ENCODE measurements at regions not wholly inside any gene's neighbourhood (a gene's known extent, or its start where the extent isn't known, plus 50 kb on each side); places are given as distances from the start of the nearest gene placed in this dataset.

- TF ChIP-seq, protein P1, sequence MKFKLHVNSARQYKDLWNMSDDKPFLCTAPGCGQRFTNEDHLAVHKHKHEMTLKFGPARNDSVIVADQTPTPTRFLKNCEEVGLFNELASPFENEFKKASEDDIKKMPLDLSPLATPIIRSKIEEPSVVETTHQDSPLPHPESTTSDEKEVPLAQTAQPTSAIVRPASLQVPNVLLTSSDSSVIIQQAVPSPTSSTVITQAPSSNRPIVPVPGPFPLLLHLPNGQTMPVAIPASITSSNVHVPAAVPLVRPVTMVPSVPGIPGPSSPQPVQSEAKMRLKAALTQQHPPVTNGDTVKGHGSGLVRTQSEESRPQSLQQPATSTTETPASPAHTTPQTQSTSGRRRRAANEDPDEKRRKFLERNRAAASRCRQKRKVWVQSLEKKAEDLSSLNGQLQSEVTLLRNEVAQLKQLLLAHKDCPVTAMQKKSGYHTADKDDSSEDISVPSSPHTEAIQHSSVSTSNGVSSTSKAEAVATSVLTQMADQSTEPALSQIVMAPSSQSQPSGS (IDR thresholded peaks at IDR 0.05; ENCODE audit: low read length) = no peak
- TF ChIP-seq EZH2 (IDR thresholded peaks at IDR 0.05; ENCODE audit: low read depth, low read length, severe bottlenecking) (no peak), MAX (IDR thresholded peaks at IDR 0.05) (no peak), KDM1A (IDR thresholded peaks at IDR 0.05; ENCODE audit: borderline replicate concordance, low read length) (no peak), KDM5A (IDR thresholded peaks at IDR 0.05; ENCODE audit: low read length) (no peak), SP2 (IDR thresholded peaks at IDR 0.05; ENCODE audit: low read length) (no peak), POU5F1 (IDR thresholded peaks at IDR 0.05; ENCODE audit: low read depth, low read length) (no peak), MAFK (IDR thresholded peaks at IDR 0.05; ENCODE audit: low read depth, low read length) (no peak), TAF1 (IDR thresholded peaks at IDR 0.05; ENCODE audit: low read depth, low read length) (no peak), JUND (IDR thresholded peaks at IDR 0.05; ENCODE audit: low read length) (no peak)
These were observed 557.4 kb upstream of the PSMD7 start (continued) for GRCh38 chr16:73739049-73739769.

Measured in H1 (cell line).